IPS-15b (cell line): ENCODE measurements at regions not wholly inside any gene's neighbourhood (a gene's known extent, or its start where the extent isn't known, plus 50 kb on each side); places are given as distances from the start of the nearest gene placed in this dataset.

ENCODE experiments used
- H3K27me3 ChIP-seq: one replicate; pipeline ENCODE4 v1.6.1; 2013; ENCODE audit warnings: low read length; ENCODE audit not compliant: control insufficient read depth, insufficient read depth
- H3K36me3 ChIP-seq: one replicate; pipeline ENCODE4 v1.6.1; 2013; ENCODE audit warnings: low read length; ENCODE audit not compliant: control insufficient read depth, insufficient read depth
- H3K4me1 ChIP-seq: one replicate; pipeline ENCODE4 v1.6.1; 2013; ENCODE audit warnings: mild to moderate bottlenecking, low read length; ENCODE audit not compliant: control insufficient read depth, insufficient read depth
- H3K4me3 ChIP-seq: one replicate; pipeline ENCODE4 v1.5.1; 2013; ENCODE audit warnings: low read depth, low read length
- H3K9ac ChIP-seq: one replicate; pipeline ENCODE4 v1.6.1; 2013; ENCODE audit warnings: low read depth, mild to moderate bottlenecking, low read length
- H3K9me3 ChIP-seq: one replicate; pipeline ENCODE4 v1.6.1; 2013; ENCODE audit warnings: mild to moderate bottlenecking, low read length; ENCODE audit not compliant: control insufficient read depth, insufficient read depth

GRCh38 chr21:27077501-27077900 lies 110.6 kb upstream of the ADAMTS5 start:
- Histone ChIP-seq H3K27me3 (no peaks in the 10 kb centered on the region), H3K9ac (no peak overlapping the region), H3K4me1 (no peaks in the 10 kb centered on the region), H3K4me3 (no peak overlapping the region), H3K36me3 (no peaks in the 10 kb centered on the region), H3K9me3 (no peaks in the 10 kb centered on the region)

GRCh38 chr21:27076025-27076424 lies 109.1 kb upstream of the ADAMTS5 start:
- no peak overlapping the region for H3K4me3 ChIP-seq
- H3K36me3 ChIP-seq: no peaks in the 10 kb centered on the region
- no peak overlapping the region for H3K9ac ChIP-seq
- no peaks in the 10 kb centered on the region for H3K4me1 ChIP-seq
- no peaks in the 10 kb centered on the region for H3K27me3 ChIP-seq
- no peaks in the 10 kb centered on the region for H3K9me3 ChIP-seq

GRCh38 chr21:27070861-27071670 lies 104.2 kb upstream of the ADAMTS5 start:
- Histone ChIP-seq H3K9ac (no peak overlapping the region), H3K9me3 (no peaks in the 10 kb centered on the region), H3K4me1 (no peaks in the 10 kb centered on the region), H3K36me3 (no peaks in the 10 kb centered on the region), H3K4me3 (no peak overlapping the region), H3K27me3 (no peaks in the 10 kb centered on the region)

- H3K4me1 ChIP-seq: no peaks in the 10 kb centered on the region
- H3K9me3 ChIP-seq: no peaks in the 10 kb centered on the region
- no peak overlapping the region for H3K4me3 ChIP-seq
- H3K9ac ChIP-seq: no peak overlapping the region
- no peaks in the 10 kb centered on the region for H3K27me3 ChIP-seq
- no peaks in the 10 kb centered on the region for H3K36me3 ChIP-seq
Measured at GRCh38 chr21:27068811-27069210, 101.9 kb upstream of the ADAMTS5 start.

GRCh38 chr21:27067226-27067625 lies 100.3 kb upstream of the ADAMTS5 start:
- H3K4me3 ChIP-seq: no peak overlapping the region
- H3K36me3 ChIP-seq: no peaks in the 10 kb centered on the region
- no peaks in the 10 kb centered on the region for H3K4me1 ChIP-seq
- no peaks in the 10 kb centered on the region for H3K9me3 ChIP-seq
- H3K27me3 ChIP-seq: no peaks in the 10 kb centered on the region
- H3K9ac ChIP-seq: no peak overlapping the region

- no peaks in the 10 kb centered on the region for H3K27me3 ChIP-seq
- H3K4me1 ChIP-seq: no peaks in the 10 kb centered on the region
- no peak overlapping the region for H3K9ac ChIP-seq
- H3K36me3 ChIP-seq: no peaks in the 10 kb centered on the region
- H3K4me3 ChIP-seq: no peak overlapping the region
- no peaks in the 10 kb centered on the region for H3K9me3 ChIP-seq
Measured at GRCh38 chr21:27062443-27062842, 95.6 kb upstream of the ADAMTS5 start.

DNA sequence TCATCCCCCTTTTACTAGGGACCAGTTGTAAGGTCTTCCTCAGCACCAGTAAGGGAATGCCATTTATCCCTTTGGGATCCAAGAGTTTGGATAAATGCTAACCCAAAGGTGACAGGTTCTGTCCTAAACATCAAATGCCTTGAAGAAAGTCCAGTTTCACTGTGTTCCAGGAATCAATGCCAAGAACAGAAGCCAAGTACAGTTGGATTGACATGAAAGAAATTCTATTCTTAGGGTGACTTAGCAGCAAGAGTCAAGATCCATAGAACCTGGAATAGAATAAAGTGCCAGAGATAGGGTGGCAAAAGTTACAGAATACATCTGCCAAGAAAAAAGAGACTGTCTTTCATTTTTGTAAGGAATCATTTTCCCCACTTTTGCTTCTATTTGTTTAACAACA lies 94.9 kb upstream of the ADAMTS5 start:
- Histone ChIP-seq H3K4me3 (no peak overlapping the region), H3K4me1 (no peaks in the 10 kb centered on the region), H3K27me3 (no peaks in the 10 kb centered on the region), H3K9me3 (no peaks in the 10 kb centered on the region), H3K9ac (no peak overlapping the region), H3K36me3 (no peaks in the 10 kb centered on the region)

GRCh38 chr21:27060190-27060589 lies 93.3 kb upstream of the ADAMTS5 start:
- no peaks in the 10 kb centered on the region for H3K4me1 ChIP-seq
- H3K36me3 ChIP-seq: no peaks in the 10 kb centered on the region
- no peaks in the 10 kb centered on the region for H3K27me3 ChIP-seq
- no peak overlapping the region for H3K4me3 ChIP-seq
- no peaks in the 10 kb centered on the region for H3K9me3 ChIP-seq
- no peak overlapping the region for H3K9ac ChIP-seq

GRCh38 chr21:27058673-27059605 lies 92.1 kb upstream of the ADAMTS5 start:
- H3K9ac ChIP-seq: no peak overlapping the region
- H3K4me3 ChIP-seq: no peak overlapping the region
- H3K27me3 ChIP-seq: no peaks in the 10 kb centered on the region
- H3K9me3 ChIP-seq: no peaks in the 10 kb centered on the region
- H3K4me1 ChIP-seq: no peaks in the 10 kb centered on the region
- H3K36me3 ChIP-seq: no peaks in the 10 kb centered on the region

DNA sequence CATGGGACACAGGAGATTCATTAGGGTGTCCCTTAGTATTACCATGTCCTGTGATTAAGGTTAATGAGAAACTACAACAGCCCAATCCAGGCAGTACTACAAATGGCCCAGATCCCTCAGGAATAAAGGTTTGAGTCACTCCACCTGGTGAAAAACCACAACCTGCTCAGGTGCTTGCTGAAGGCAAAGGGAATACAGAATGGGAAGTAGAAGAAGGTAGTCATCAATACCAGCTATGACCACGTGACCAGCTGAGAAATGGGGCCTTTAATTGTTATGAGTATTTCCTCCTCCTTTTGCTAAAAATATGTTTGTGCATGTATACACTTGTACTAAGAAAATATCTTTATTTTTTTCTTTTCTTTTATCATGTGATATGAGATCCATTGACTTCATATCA lies 91.1 kb upstream of the ADAMTS5 start:
- H3K36me3 ChIP-seq: no peaks in the 10 kb centered on the region
- H3K27me3 ChIP-seq: no peaks in the 10 kb centered on the region
- no peaks in the 10 kb centered on the region for H3K4me1 ChIP-seq
- H3K4me3 ChIP-seq: no peak overlapping the region
- H3K9me3 ChIP-seq: no peaks in the 10 kb centered on the region
- H3K9ac ChIP-seq: no peak overlapping the region

DNA sequence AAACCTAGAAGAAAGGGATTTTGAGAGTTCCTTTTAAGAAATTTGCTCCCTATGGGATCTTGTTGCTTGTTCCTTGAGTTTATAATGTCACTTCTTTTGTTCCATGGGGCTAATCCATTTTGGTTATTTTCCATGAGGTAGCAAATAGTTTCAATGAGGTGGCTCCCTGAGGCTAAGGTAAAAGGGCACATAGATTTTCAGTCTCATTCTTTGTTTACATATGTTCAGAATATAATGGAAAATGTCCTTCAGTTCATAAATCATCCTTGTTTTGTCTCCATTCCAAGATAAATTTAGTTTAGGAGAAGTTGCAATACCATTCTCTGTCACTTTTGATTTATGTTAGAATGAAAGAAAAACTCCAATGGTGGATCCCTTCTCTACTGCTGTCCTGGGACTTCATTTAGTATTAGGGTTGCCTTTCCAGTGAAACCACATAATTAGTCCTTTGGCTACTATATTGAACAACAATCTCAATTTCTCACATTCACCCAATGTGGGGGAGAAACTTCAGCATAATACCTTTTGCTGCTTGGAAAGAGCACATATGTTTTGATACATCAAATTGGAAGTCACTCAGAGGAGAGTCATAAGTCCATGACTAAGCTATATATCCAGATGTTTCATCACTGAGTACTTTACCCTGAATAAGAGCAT lies 80.9 kb upstream of the ADAMTS5 start:
- Histone ChIP-seq H3K27me3 (no peaks in the 10 kb centered on the region), H3K4me1 (no peaks in the 10 kb centered on the region), H3K36me3 (no peaks in the 10 kb centered on the region), H3K4me3 (no peak overlapping the region), H3K9ac (no peak overlapping the region), H3K9me3 (no peaks in the 10 kb centered on the region)
